ENCODE measurements at regions not wholly inside any gene's neighbourhood (a gene's known extent, or its start where the extent isn't known, plus 50 kb on each side); places are given as distances from the start of the nearest gene placed in this dataset.

- TF ChIP-seq, protein P1, sequence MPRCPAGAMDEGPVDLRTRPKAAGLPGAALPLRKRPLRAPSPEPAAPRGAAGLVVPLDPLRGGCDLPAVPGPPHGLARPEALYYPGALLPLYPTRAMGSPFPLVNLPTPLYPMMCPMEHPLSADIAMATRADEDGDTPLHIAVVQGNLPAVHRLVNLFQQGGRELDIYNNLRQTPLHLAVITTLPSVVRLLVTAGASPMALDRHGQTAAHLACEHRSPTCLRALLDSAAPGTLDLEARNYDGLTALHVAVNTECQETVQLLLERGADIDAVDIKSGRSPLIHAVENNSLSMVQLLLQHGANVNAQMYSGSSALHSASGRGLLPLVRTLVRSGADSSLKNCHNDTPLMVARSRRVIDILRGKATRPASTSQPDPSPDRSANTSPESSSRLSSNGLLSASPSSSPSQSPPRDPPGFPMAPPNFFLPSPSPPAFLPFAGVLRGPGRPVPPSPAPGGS (IDR thresholded peaks at IDR 0.05; ENCODE audit: borderline replicate concordance, insufficient read depth, low read depth, low read length, poor library complexity, severe bottlenecking): no peak
- no peak for TF ChIP-seq E2F4 (IDR thresholded peaks at IDR 0.05; ENCODE audit: low read depth, low read length)
- TF ChIP-seq RAD51 (IDR thresholded peaks at IDR 0.05): no peak
- TF ChIP-seq MTA2 (IDR thresholded peaks at IDR 0.05; ENCODE audit: low read depth): no peak
These were observed 85.5 kb upstream of the PITX1 start (continued) for GRCh38 chr5:135119481-135119880.

GRCh38 chr5:135117590-135117989 lies 83.6 kb upstream of the PITX1 start:
- no TSS peak for BruUV-seq (replicated peaks)
- no peaks in the 10 kb centered on the region for H3K4me1 ChIP-seq (ENCODE audit: control insufficient read depth, insufficient read depth, low read length)
- no peaks in the 10 kb centered on the region for H4K20me1 ChIP-seq (ENCODE audit: control insufficient read depth, insufficient read depth)
- ATAC-seq (no peak), FAIRE-seq (no peak), DNase-seq (ENCODE audit: low read depth, low spot score) (no peak)
- 14% methylated on average over 5 of the region's 5 CpGs for WGBS (ENCODE audit: insufficient coverage, insufficient replicate concordance, low lambda C conversion rate, missing lambda C conversion rate)
- in situ Hi-C loops (cut with MboI) (no loop called here), intact Hi-C loops (cut with micrococcal nuclease; ENCODE audit: unreplicated experiment) (no loop called here)
- ChIA-PET SMC1A (ENCODE audit: uncharacterized antibody, unreplicated experiment) (no interaction called here), POLR2A (no interaction called here), CTCF (no interaction called here), RAD21 (ENCODE audit: unreplicated experiment) (no interaction called here)
- no peak overlapping the region for H3K4me3 ChIP-seq
- H3K27ac ChIP-seq (ENCODE audit: control insufficient read depth, insufficient read depth): no peak overlapping the region
- TF ChIP-seq ZNF207 (IDR thresholded peaks at IDR 0.05; ENCODE audit: borderline replicate concordance): no peak
- TF ChIP-seq, protein P2, sequence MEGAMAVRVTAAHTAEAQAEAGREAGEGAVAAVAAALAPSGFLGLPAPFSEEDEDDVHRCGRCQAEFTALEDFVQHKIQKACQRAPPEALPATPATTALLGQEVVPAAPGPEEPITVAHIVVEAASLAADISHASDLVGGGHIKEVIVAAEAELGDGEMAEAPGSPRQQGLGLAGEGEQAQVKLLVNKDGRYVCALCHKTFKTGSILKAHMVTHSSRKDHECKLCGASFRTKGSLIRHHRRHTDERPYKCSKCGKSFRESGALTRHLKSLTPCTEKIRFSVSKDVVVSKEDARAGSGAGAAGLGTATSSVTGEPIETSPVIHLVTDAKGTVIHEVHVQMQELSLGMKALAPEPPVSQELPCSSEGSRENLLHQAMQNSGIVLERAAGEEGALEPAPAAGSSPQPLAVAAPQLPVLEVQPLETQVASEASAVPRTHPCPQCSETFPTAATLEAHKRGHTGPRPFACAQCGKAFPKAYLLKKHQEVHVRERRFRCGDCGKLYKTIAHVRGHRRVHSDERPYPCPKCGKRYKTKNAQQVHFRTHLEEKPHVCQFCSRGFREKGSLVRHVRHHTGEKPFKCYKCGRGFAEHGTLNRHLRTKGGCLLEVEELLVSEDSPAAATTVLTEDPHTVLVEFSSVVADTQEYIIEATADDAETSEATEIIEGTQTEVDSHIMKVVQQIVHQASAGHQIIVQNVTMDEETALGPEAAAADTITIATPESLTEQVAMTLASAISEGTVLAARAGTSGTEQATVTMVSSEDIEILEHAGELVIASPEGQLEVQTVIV (IDR thresholded peaks at IDR 0.05; ENCODE audit: borderline replicate concordance, partially characterized antibody): no peak
- no peak for TF ChIP-seq TBL1XR1 (IDR thresholded peaks at IDR 0.05; ENCODE audit: low read depth, low read length)
- no peak for TF ChIP-seq MYC (IDR thresholded peaks at IDR 0.05; ENCODE audit: insufficient read depth, insufficient read length, insufficient replicate concordance, low read length, severe bottlenecking)
- no peak for TF ChIP-seq NFYB (IDR thresholded peaks at IDR 0.05; ENCODE audit: insufficient read depth, low read depth, low read length)
- no peak overlapping the region for H2AFZ ChIP-seq (ENCODE audit: control insufficient read depth, low read depth, low read length)
- no peaks in the 10 kb centered on the region for H3K36me3 ChIP-seq (ENCODE audit: control insufficient read depth in 2 of 2, insufficient read depth in 2 of 2, low read length in 1 of 2)
- no peaks in the 10 kb centered on the region for H3K9me3 ChIP-seq (replicated peaks; ENCODE audit: control insufficient read depth, insufficient read depth, low read length)
- H3K27me3 ChIP-seq (replicated peaks in 1 of 2; ENCODE audit: control insufficient read depth in 2 of 2, insufficient read depth in 2 of 2, low read length in 1 of 2): peaks cover 0 to 4% of the 10 kb centered on the region in 2 experiments; a peak in 2 of 4 replicates
- no peak overlapping the region for H3K4me2 ChIP-seq (ENCODE audit: control insufficient read depth, insufficient read depth)
- no peaks in the 10 kb centered on the region for H3K79me2 ChIP-seq (ENCODE audit: control insufficient read depth, insufficient read depth, low read length)
- no peak overlapping the region for H3K9ac ChIP-seq (ENCODE audit: control insufficient read depth, insufficient read depth, low read length)
